HG02852 (cell line): ENCODE measurements at regions not wholly inside any gene's neighbourhood (a gene's known extent, or its start where the extent isn't known, plus 50 kb on each side); places are given as distances from the start of the nearest gene placed in this dataset.
"Not testable (repeated sequence)": the region's sequence is repeated elsewhere in the genome, so short reads cannot be mapped to it uniquely, and the experiment has no call there.

ENCODE experiments used
- ATAC-seq: cut with Tn5 transposase; IDR thresholded peaks from one replicate; pipeline ENCODE4 v1.9.1; 2021; ENCODE audit warnings: mild to moderate bottlenecking, moderate library complexity; ENCODE audit not compliant: unreplicated experiment

- no peak for ATAC-seq
Measured at GRCh38 chr1:195851804-195852203, 756.4 kb downstream of the KCNT2 start.

GRCh38 chr1:195851016-195851601, 757.1 kb downstream of the KCNT2 start:
- no peak for ATAC-seq

- ATAC-seq = no peak
Measured at GRCh38 chr1:195849180-195849579, 759.1 kb downstream of the KCNT2 start.

GRCh38 chr1:195847957-195848875, 760.0 kb downstream of the KCNT2 start:
- not testable (repeated sequence) for ATAC-seq

- ATAC-seq = no peak
Measured at GRCh38 chr1:195831789-195832188, 776.5 kb downstream of the KCNT2 start.

GRCh38 chr1:195828325-195828724, 779.9 kb downstream of the KCNT2 start:
- ATAC-seq = no peak

GRCh38 chr1:195820925-195821324, 787.3 kb downstream of the KCNT2 start:
- ATAC-seq = no peak

- no peak for ATAC-seq
Measured at GRCh38 chr1:195806060-195806459, 802.2 kb downstream of the KCNT2 start.

GRCh38 chr1:195804547-195804946, 803.7 kb downstream of the KCNT2 start:
- ATAC-seq = no peak

GRCh38 chr1:195799016-195799415, 809.2 kb downstream of the KCNT2 start:
- ATAC-seq = no peak

- ATAC-seq = no peak
Measured at GRCh38 chr1:195794225-195794624, 814.0 kb downstream of the KCNT2 start.

GRCh38 chr1:195791796-195792195, 816.4 kb downstream of the KCNT2 start:
- ATAC-seq = no peak

- ATAC-seq = no peak
Measured at GRCh38 chr1:195790514-195791168, 817.6 kb downstream of the KCNT2 start.

- ATAC-seq = no peak
Measured at GRCh38 chr1:195789321-195789720, 818.9 kb downstream of the KCNT2 start.

GRCh38 chr1:195788721-195789120, 819.5 kb downstream of the KCNT2 start:
- ATAC-seq = no peak

- no peak for ATAC-seq
Measured at GRCh38 chr1:195785830-195786229, 822.4 kb downstream of the KCNT2 start.

- ATAC-seq = no peak
Measured at GRCh38 chr1:195773931-195774330, 834.3 kb downstream of the KCNT2 start.

GRCh38 chr1:195769461-195769860, 838.8 kb downstream of the KCNT2 start:
- no peak for ATAC-seq

- ATAC-seq = no peak
Measured at GRCh38 chr1:195768936-195769335, 839.3 kb downstream of the KCNT2 start.

- no peak for ATAC-seq
Measured at GRCh38 chr1:195768377-195768776, 839.9 kb downstream of the KCNT2 start.

- no peak for ATAC-seq
Measured at GRCh38 chr1:195766709-195767108, 841.5 kb downstream of the KCNT2 start.

GRCh38 chr1:195765099-195765498, 843.1 kb downstream of the KCNT2 start:
- no peak for ATAC-seq
